PC-3 (cell line): ENCODE measurements at regions not wholly inside any gene's neighbourhood (a gene's known extent, or its start where the extent isn't known, plus 50 kb on each side); places are given as distances from the start of the nearest gene placed in this dataset.

Source experiments
- ATAC-seq: fragments of 200-7000 bp; cut with Tn5 transposase; 2 replicates; pipeline ENCODE4 v1.9.1; 2020; ENCODE audit warnings: mild to moderate bottlenecking, moderate library complexity
- BruUV-seq: library from RNA; stranded (reverse); fragments of 400-500 nt; replicated peaks from 2 replicates; lab custom pipeline; 2021; lab: Mats Ljungman, UMichigan
- CTCF ChIA-PET: fragments of 300-600 bp; sonication (Branson Sonifier 250); formaldehyde crosslinking; loops from one replicate; lab custom pipeline; 2022; ENCODE audit warnings: antibody characterized with exemption; lab: Charles Lee
- POLR2A ChIA-PET: fragments of 300-600 bp; sonication (Branson Sonifier 250); formaldehyde crosslinking; loops from one replicate; lab custom pipeline; 2022; ENCODE audit warnings: antibody characterized with exemption; ENCODE audit not compliant: unreplicated experiment; lab: Charles Lee
- DNase-seq: peaks from one replicate; pipeline ENCODE4 v3.0.0-alpha.2; 2015
- H2AFZ ChIP-seq: fragments of 300-600 bp; sonication (generic); 2 replicates; pipeline ENCODE4 v1.6.0; 2016; ENCODE audit warnings: antibody characterized with exemption, low read length
- H3F3A ChIP-seq: fragments of 300-600 bp; sonication (generic); one replicate; pipeline ENCODE4 v1.6.0; 2017; ENCODE audit warnings: antibody characterized with exemption, low read length, control low read depth, mild to moderate bottlenecking; ENCODE audit not compliant: unreplicated experiment
- H3K27ac ChIP-seq: fragments of 300-600 bp; sonication (generic); 2 replicates; pipeline ENCODE4 v1.5.1; 2016; ENCODE audit warnings: mild to moderate bottlenecking, low read length
- H3K27me3 ChIP-seq: fragments of 300-600 bp; sonication (generic); 2 replicates; pipeline ENCODE4 v1.6.1; 2016; ENCODE audit warnings: low read length, mixed read lengths
- H3K36me3 ChIP-seq: fragments of 300-600 bp; sonication (generic); 2 replicates; pipeline ENCODE4 v1.6.1; 2016; ENCODE audit warnings: low read depth, mixed run types, low read length, mixed read lengths
- H3K4me1 ChIP-seq: fragments of 300-600 bp; sonication (generic); 2 replicates; pipeline ENCODE4 v1.5.1; 2016; ENCODE audit warnings: low read length; ENCODE audit not compliant: insufficient read depth
- H3K4me2 ChIP-seq: fragments of 300-600 bp; sonication (generic); 2 replicates; pipeline ENCODE4 v1.6.0; 2016; ENCODE audit warnings: low read length
- H3K4me3 ChIP-seq: fragments of 300-600 bp; sonication (generic); 2 replicates; pipeline ENCODE4 v1.5.1; 2016; ENCODE audit warnings: mild to moderate bottlenecking, low read length, mixed read lengths
- H3K79me2 ChIP-seq: fragments of 300-600 bp; sonication (generic); 2 replicates; pipeline ENCODE4 v1.6.1; 2017; ENCODE audit warnings: low read length, mixed read lengths
- H3K9ac ChIP-seq: fragments of 300-600 bp; sonication (generic); 2 replicates; pipeline ENCODE4 v1.6.0; 2016; ENCODE audit warnings: mild to moderate bottlenecking, low read length
- H3K9me2 ChIP-seq: fragments of 300-600 bp; sonication (generic); replicated peaks from 2 replicates; pipeline ENCODE4 v1.6.1; 2016; ENCODE audit warnings: mixed run types, low read length, mixed read lengths
- H3K9me3 ChIP-seq: fragments of 300-600 bp; sonication (generic); 2 replicates; pipeline ENCODE4 v1.6.1; 2016; ENCODE audit warnings: low read length, mixed read lengths
- H4K20me1 ChIP-seq: fragments of 300-600 bp; sonication (generic); 2 replicates; pipeline ENCODE4 v1.6.1; 2016; ENCODE audit warnings: low read length, mixed read lengths
- EZH2 ChIP-seq: fragments of 300-600 bp; sonication (generic); IDR thresholded peaks from one replicate; pipeline ENCODE4 v1.6.1; 2017; ENCODE audit warnings: antibody characterized with exemption, mild to moderate bottlenecking, low read length; ENCODE audit not compliant: unreplicated experiment
- EZH2phosphoT487 ChIP-seq: fragments of 300-600 bp; sonication (generic); IDR thresholded peaks from 2 replicates; pipeline ENCODE4 v1.6.1; 2018; ENCODE audit warnings: mild to moderate bottlenecking, antibody characterized with exemption, low read length, borderline replicate concordance
- intact Hi-C: fragments of 100-400 bp; cut with micrococcal nuclease; formaldehyde crosslinking; loops from 2 replicates; pipeline ENCODE4 v1.9.0; 2023
- TF ChIP-seq, protein P1 (sequence below): fragments of 300-600 bp; sonication (generic); conservative IDR thresholded peaks from 2 replicates; pipeline ENCODE4 v1.5.1; 2017; ENCODE audit warnings: antibody characterized with exemption, low read depth, mild to moderate bottlenecking, low read length

DNA sequence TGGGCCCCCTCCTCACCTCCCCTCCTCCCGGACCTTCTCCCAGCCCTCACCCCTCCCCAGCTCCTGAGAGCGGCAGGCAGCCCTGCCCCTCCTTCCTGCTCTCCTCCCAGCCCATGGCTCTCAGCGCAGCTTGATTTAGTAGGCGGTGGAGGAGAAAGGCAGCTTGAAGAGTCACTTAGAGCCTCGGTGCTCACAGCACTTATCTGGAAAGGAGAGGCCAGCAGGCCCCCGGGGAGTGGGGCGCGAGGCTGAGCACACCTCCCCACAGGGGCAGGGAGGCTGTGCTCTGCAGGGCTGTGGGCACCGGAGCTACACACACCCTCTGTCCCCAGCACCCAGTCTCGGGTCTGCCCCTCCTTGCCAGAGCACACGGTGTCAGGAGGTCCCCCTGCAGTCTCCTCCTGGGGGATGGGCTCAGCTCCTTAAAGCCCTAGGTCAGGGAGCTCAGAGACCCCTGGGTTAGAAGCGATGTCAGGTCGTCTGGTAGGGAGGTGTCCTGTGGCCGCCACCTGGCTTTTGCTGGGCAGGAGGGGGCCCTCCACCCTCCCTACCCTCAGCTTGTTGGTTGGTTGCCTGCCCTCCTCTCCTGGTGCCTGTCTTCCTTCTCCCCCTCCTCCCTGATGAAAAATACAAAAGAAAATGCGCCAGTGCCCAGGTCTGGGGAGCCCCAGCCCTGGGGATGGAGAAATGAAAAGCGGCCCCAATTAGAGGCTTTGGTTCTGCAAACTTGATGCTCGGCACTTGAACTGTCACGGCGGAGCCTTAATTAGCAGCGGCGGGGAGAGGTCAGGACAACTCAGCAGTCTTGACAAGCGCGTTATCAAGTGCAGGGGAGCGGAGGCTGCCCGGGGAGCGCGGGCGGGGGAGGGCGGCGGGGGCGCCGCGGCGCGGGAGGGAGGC lies 151.1 kb upstream of the GSE1 start:
- no peaks in the 10 kb centered on the region for H3K9me2 ChIP-seq
- no peak overlapping the region for H3K9ac ChIP-seq
- intact Hi-C loops = no loop called here
- no peaks in the 10 kb centered on the region for H3K79me2 ChIP-seq
- BruUV-seq = no TSS peak
- no peak overlapping the region for H3K4me3 ChIP-seq
- CTCF ChIA-PET = no interaction called here
- POLR2A ChIA-PET = no interaction called here
- H4K20me1 ChIP-seq = no peaks in the 10 kb centered on the region
- no peaks in the 10 kb centered on the region for H3F3A ChIP-seq
- DNase-seq = no peak
- H2AFZ ChIP-seq = no peak overlapping the region
- H3K36me3 ChIP-seq = no peaks in the 10 kb centered on the region
- H3K4me1 ChIP-seq = no peaks in the 10 kb centered on the region
- H3K4me2 ChIP-seq = no peak overlapping the region
- H3K9me3 ChIP-seq = no peaks in the 10 kb centered on the region
- no peak overlapping the region for H3K27ac ChIP-seq
- TF ChIP-seq EZH2 = no peak
- TF ChIP-seq, protein P1, sequence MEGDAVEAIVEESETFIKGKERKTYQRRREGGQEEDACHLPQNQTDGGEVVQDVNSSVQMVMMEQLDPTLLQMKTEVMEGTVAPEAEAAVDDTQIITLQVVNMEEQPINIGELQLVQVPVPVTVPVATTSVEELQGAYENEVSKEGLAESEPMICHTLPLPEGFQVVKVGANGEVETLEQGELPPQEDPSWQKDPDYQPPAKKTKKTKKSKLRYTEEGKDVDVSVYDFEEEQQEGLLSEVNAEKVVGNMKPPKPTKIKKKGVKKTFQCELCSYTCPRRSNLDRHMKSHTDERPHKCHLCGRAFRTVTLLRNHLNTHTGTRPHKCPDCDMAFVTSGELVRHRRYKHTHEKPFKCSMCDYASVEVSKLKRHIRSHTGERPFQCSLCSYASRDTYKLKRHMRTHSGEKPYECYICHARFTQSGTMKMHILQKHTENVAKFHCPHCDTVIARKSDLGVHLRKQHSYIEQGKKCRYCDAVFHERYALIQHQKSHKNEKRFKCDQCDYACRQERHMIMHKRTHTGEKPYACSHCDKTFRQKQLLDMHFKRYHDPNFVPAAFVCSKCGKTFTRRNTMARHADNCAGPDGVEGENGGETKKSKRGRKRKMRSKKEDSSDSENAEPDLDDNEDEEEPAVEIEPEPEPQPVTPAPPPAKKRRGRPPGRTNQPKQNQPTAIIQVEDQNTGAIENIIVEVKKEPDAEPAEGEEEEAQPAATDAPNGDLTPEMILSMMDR = no peak
- TF ChIP-seq EZH2phosphoT487 = no peak
- no peaks in the 10 kb centered on the region for H3K27me3 ChIP-seq
- ATAC-seq = no peak; the same call in 1 of the 2 replicates

DNA sequence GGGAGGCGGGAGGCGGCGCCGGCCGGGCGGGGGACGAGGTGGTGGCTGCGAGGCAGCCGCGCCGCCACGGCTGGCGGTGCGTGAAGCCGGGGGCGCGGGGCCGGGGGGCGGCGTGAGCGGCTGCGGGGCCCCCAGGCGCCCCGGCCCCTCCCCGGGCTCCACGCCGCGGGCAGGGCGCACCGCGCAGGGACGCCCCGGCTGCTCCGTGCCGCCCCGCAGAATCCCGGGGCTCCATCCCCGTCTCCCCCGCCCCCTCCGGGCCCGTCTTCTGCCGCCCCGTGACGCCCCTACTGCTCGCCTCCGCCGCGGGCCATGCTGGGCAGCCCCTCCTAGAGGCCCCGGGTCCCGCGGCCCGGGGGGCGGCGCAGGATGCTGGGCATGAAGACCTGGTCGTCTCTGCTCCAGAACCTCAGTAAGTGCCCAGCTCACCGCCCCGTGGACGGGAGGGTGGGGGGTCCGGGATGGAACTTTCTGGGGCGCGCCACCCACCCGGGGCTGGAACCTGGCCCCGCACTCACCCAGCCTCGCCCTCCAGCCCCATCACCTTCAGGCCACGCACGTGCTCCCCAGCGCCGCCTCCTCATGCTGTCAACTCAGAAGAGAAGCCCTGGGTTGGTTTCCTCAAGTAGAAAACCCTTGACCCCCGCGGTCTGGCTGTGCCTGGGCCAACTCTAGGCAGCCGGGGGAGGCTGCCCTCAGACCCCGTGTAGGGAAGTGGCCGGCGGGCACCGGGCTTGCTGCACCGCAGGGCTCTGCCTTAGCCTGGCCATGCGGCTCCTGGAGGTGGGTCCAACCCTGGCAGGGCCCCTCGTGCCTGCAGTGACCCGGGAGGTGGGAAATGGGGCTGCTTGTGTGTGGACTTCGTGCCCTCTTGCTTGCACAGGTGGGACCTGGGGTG lies 150.2 kb upstream of the GSE1 start:
- Histone ChIP-seq H3K4me1 (no peaks in the 10 kb centered on the region), H3K36me3 (no peaks in the 10 kb centered on the region), H3K9ac (no peak overlapping the region), H3K79me2 (no peaks in the 10 kb centered on the region), H4K20me1 (no peaks in the 10 kb centered on the region), H3K4me3 (no peak overlapping the region), H3F3A (no peaks in the 10 kb centered on the region), H3K9me3 (no peaks in the 10 kb centered on the region), H3K4me2 (no peak overlapping the region), H3K27ac (no peak overlapping the region), H3K9me2 (no peaks in the 10 kb centered on the region), H2AFZ (no peak overlapping the region), H3K27me3 (no peaks in the 10 kb centered on the region)
- TF ChIP-seq, protein P1 = no peak
- TF ChIP-seq EZH2phosphoT487 (no peak), EZH2 (no peak)
- ChIA-PET POLR2A (no interaction called here), CTCF (no interaction called here)
- no TSS peak for BruUV-seq
- ATAC-seq = no peak
- no peak for DNase-seq
- intact Hi-C loops = no loop called here
